Suprapubic skin (tissue), 3 donors: ENCODE measurements at regions not wholly inside any gene's neighbourhood (a gene's known extent, or its start where the extent isn't known, plus 50 kb on each side); places are given as distances from the start of the nearest gene placed in this dataset.

Experiments
- CTCF ChIP-seq, 2 donors: fragments of 200-600 bp in 1 of 2; fragments of 450-650 bp in 1 of 2; sonication (generic) in 1 of 2; IDR thresholded peaks; one replicate each; pipeline ENCODE4 v1.5.1; 2016 to 2019; ENCODE audit warnings: antibody characterized with exemption in 2 of 2, mild to moderate bottlenecking in 1 of 2, moderate library complexity in 1 of 2
- EP300 ChIP-seq: sonication (generic); formaldehyde crosslinking; IDR thresholded peaks from one replicate; pipeline ENCODE4 v1.6.1; 2017; ENCODE audit warnings: antibody characterized with exemption
- POLR2A ChIP-seq, 2 donors: fragments of 450-650 bp; IDR thresholded peaks; one replicate each; pipeline ENCODE4 v1.6.1; 2017; ENCODE audit warnings: antibody characterized with exemption in 2 of 2, mild to moderate bottlenecking in 2 of 2, moderate library complexity in 2 of 2

- TF ChIP-seq EP300 (no peak), POLR2A (IDR thresholded peaks at IDR 0.05) (no peak), CTCF (IDR thresholded peaks at IDR 0.05) (no peak)
Measured at GRCh38 chr2:21326152-21326551, 202.4 kb downstream of the TDRD15 start.
